ENCODE measurements at regions not wholly inside any gene's neighbourhood (a gene's known extent, or its start where the extent isn't known, plus 50 kb on each side); places are given as distances from the start of the nearest gene placed in this dataset.

- TF ChIP-seq CTCF (optimal IDR thresholded peaks at IDR 0.05 in 1 of 3, IDR thresholded peaks at IDR 0.05 in 1 of 3, conservative IDR thresholded peaks at IDR 0.05 in 1 of 3; ENCODE audit: extremely low read depth in 1 of 3, insufficient read depth in 2 of 3, low read length in 3 of 3) (no peak), EZH2 (IDR thresholded peaks at IDR 0.05; ENCODE audit: low read length) (no peak)
Measured at GRCh38 chr6:48449002-48449401, 338.0 kb upstream of the PTCHD4 start.

Data from keratinocyte (primary cell).